ENCODE measurements at regions not wholly inside any gene's neighbourhood (a gene's known extent, or its start where the extent isn't known, plus 50 kb on each side); places are given as distances from the start of the nearest gene placed in this dataset.

- no peaks in the 10 kb centered on the region for H3K27me3 ChIP-seq (ENCODE audit: control insufficient read depth in 1 of 2, insufficient read depth in 2 of 2, low read length in 2 of 2)
- CTCF ChIA-PET: no interaction called here
- no peak for ATAC-seq (ENCODE audit: poor library complexity)
- H3K27me3 Mint-ChIP-seq: no peaks in the 10 kb centered on the region
- POLR2A ChIA-PET: no interaction called here
- no peak overlapping the region for H3K27ac Mint-ChIP-seq
- H3K4me3 ChIP-seq (ENCODE audit: low read length): no peak overlapping the region
- TF ChIP-seq, protein P1, sequence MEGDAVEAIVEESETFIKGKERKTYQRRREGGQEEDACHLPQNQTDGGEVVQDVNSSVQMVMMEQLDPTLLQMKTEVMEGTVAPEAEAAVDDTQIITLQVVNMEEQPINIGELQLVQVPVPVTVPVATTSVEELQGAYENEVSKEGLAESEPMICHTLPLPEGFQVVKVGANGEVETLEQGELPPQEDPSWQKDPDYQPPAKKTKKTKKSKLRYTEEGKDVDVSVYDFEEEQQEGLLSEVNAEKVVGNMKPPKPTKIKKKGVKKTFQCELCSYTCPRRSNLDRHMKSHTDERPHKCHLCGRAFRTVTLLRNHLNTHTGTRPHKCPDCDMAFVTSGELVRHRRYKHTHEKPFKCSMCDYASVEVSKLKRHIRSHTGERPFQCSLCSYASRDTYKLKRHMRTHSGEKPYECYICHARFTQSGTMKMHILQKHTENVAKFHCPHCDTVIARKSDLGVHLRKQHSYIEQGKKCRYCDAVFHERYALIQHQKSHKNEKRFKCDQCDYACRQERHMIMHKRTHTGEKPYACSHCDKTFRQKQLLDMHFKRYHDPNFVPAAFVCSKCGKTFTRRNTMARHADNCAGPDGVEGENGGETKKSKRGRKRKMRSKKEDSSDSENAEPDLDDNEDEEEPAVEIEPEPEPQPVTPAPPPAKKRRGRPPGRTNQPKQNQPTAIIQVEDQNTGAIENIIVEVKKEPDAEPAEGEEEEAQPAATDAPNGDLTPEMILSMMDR (IDR thresholded peaks at IDR 0.05): no peak
- H3K4me1 Mint-ChIP-seq (ENCODE audit: low read depth): no peaks in the 10 kb centered on the region
- DNase-seq: no peak
- no peaks in the 10 kb centered on the region for H3K36me3 ChIP-seq (ENCODE audit: insufficient read depth, low read length)
- no peaks in the 10 kb centered on the region for H3K4me1 ChIP-seq (ENCODE audit: insufficient read depth, low read length)
- H3K9me3 ChIP-seq (ENCODE audit: control insufficient read depth in 1 of 2, insufficient read depth in 1 of 2, low read length in 2 of 2): no peaks in the 10 kb centered on the region
- intact Hi-C loops (cut with DNase I, micrococcal nuclease): no loop called here
- H3K9me3 Mint-ChIP-seq: peaks cover 2% of the 10 kb centered on the region
- no peak overlapping the region for H3K27ac ChIP-seq (ENCODE audit: low read depth in 1 of 2, low read length in 2 of 2)
- no peak overlapping the region for H3K4me3 Mint-ChIP-seq
- no peaks in the 10 kb centered on the region for H3K36me3 Mint-ChIP-seq (ENCODE audit: low read depth)
Observed at GRCh38 chr9:80555782-80556325, 984.1 kb downstream of the TLE4 start.

- no peaks in the 10 kb centered on the region for H3K36me3 Mint-ChIP-seq (ENCODE audit: low read depth)
- H3K4me3 ChIP-seq (ENCODE audit: low read length): no peak overlapping the region
- H3K4me3 Mint-ChIP-seq: no peak overlapping the region
- DNase-seq (no peak), ATAC-seq (ENCODE audit: poor library complexity) (no peak)
- H3K9me3 Mint-ChIP-seq: peaks cover 2% of the 10 kb centered on the region
- H3K4me1 Mint-ChIP-seq (ENCODE audit: low read depth): no peaks in the 10 kb centered on the region
- TF ChIP-seq, protein P1 (IDR thresholded peaks at IDR 0.05): no peak
- H3K27ac Mint-ChIP-seq: no peak overlapping the region
- no peaks in the 10 kb centered on the region for H3K9me3 ChIP-seq (ENCODE audit: control insufficient read depth in 1 of 2, insufficient read depth in 1 of 2, low read length in 2 of 2)
- POLR2A ChIA-PET: no interaction called here
- H3K27me3 ChIP-seq (ENCODE audit: control insufficient read depth in 1 of 2, insufficient read depth in 2 of 2, low read length in 2 of 2): no peaks in the 10 kb centered on the region
- no peaks in the 10 kb centered on the region for H3K4me1 ChIP-seq (ENCODE audit: insufficient read depth, low read length)
- CTCF ChIA-PET: no interaction called here
- H3K27ac ChIP-seq (ENCODE audit: low read depth in 1 of 2, low read length in 2 of 2): no peak overlapping the region
- no peaks in the 10 kb centered on the region for H3K27me3 Mint-ChIP-seq
- intact Hi-C loops (cut with DNase I, micrococcal nuclease): no loop called here
- H3K36me3 ChIP-seq (ENCODE audit: insufficient read depth, low read length): no peaks in the 10 kb centered on the region
Observed at GRCh38 chr9:80554856-80555255, 983.1 kb downstream of the TLE4 start.

DNA sequence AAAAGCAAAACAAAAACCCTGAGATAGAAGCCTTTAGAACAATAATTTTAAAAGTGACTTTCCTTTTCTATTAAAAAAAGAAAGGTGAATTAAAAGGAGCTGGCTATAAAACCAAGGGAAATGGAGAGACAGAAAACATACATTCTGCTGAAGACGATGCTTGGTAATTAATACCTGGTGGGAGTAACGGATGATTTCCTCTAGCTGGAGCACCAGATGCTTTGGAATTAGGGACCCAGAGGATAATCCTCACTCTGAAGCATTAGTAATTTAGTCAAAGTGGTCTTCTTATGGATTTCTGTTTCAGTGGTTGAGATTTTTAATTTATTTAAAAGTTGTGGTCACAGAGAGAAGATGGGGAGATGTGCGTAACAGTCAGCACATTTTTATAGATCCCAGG lies 982.5 kb downstream of the TLE4 start:
- POLR2A ChIA-PET: no interaction called here
- Histone ChIP-seq H3K27ac (ENCODE audit: low read depth in 1 of 2, low read length in 2 of 2) (no peak overlapping the region), H3K36me3 (ENCODE audit: insufficient read depth, low read length) (no peaks in the 10 kb centered on the region), H3K4me3 (ENCODE audit: low read length) (no peak overlapping the region), H3K9me3 (ENCODE audit: control insufficient read depth in 1 of 2, insufficient read depth in 1 of 2, low read length in 2 of 2) (no peaks in the 10 kb centered on the region), H3K27me3 (ENCODE audit: control insufficient read depth in 1 of 2, insufficient read depth in 2 of 2, low read length in 2 of 2) (no peaks in the 10 kb centered on the region), H3K4me1 (ENCODE audit: insufficient read depth, low read length) (no peaks in the 10 kb centered on the region)
- no peak for ATAC-seq (ENCODE audit: poor library complexity)
- no peaks in the 10 kb centered on the region for H3K4me1 Mint-ChIP-seq (ENCODE audit: low read depth)
- intact Hi-C loops (cut with DNase I, micrococcal nuclease): no loop called here
- peaks cover 2% of the 10 kb centered on the region for H3K9me3 Mint-ChIP-seq
- H3K27ac Mint-ChIP-seq: no peak overlapping the region
- no peak for DNase-seq
- no peak overlapping the region for H3K4me3 Mint-ChIP-seq
- CTCF ChIA-PET: no interaction called here
- no peaks in the 10 kb centered on the region for H3K36me3 Mint-ChIP-seq (ENCODE audit: low read depth)
- no peaks in the 10 kb centered on the region for H3K27me3 Mint-ChIP-seq
- TF ChIP-seq, protein P1 (IDR thresholded peaks at IDR 0.05): no peak

All from CD4-positive, alpha-beta T cell (primary cell).